Femur (tissue), 1 donor: ENCODE measurements at regions not wholly inside any gene's neighbourhood (a gene's known extent, or its start where the extent isn't known, plus 50 kb on each side); places are given as distances from the start of the nearest gene placed in this dataset.
A peak's percentile ranks its signal among the peaks of the same experiment; 100 is the strongest.

Experiments used
- DNase-seq: peaks from one replicate; pipeline ENCODE4 v3.0.0-alpha.2; 2017

DNA sequence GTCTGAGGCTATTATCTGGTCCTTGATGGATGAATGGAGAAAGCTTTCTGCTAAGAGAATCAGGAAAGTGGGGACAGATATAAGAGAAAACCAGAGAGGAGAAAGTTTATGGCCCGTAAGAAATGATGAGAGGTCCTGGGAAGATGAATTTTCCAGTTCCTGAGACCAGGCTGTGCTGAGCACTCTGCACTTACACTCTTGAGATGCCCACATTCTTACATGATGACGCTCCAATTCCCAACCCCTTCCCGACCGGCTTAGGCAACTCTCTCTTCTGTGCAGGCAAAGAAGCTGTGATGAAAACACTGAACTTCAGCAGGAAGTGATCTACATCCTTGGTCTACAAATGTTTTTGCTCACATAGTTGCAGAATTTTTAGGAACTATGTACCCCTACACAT, 417.0 kb downstream of the ARHGEF28 start:
- no peak for DNase-seq

DNA sequence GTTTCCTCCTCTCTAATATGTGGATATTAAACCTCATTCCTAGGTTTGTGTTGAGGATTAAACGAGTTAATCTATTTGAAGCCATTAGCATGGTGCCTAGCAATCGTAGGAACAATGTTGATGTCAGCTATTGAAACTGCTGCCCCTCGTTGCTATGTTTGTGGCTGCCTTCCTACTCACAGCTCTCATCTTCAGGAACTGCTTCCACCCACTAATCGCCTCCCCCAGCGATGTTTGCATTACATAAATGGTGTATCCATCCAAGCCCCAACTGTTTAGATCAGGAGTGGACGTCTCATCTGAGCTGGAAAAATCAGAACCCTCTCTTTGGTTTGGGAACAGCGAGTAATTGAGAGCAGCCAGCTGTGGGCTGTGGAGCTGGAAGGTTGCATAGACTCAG, 416.6 kb downstream of the ARHGEF28 start:
- DNase-seq = no peak

DNA sequence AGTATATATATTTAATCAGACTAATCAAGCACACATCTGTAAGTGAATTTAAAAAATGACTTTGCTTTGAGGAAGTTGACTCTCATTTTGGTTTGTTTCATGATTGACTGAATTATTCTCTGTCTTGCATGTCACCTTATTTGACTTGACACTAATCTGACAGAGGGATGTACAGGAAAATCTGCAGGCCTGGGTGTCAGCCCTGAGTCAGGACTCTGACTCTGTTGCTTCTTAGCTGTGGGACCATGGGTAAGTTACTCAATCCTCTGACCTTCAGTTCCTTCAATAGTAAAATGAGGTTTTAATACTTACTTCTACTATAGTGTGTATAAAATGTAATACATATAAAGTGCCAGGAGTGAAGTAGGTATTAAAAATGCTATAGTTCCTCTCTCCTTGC, 415.9 kb downstream of the ARHGEF28 start:
- DNase-seq = no peak

DNA sequence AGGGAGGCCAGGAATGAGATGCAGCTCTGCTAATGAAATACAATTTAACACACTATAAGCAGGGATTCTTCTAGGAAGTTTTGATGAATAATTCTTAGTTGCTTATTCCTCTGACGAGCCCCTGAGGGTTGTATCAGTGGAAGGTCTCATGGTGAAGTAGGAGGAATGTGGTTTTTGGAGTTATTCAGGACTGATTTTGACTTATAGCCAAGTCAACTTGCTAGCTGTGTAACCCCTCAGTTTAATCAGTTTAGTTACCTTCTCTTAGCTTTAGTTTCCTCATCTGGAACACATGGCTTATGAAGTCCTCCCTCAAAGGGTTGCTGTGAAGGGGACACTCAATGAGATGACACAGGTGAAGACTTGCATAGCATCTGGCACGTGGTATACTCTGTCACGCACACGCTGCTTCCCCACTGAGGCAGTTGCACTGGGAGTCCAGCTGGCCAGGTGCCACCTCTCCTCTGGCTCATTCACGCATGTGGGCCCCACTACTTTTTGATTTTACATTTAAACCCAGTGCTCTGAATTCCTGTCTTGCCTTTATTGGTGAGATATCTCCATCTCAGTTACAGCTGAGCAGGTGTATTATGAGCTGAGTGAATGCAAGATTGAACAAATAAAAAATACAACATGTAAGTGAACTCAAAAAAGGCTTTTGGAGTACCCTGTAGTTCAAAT, 415.0 kb downstream of the ARHGEF28 start:
- no peak for DNase-seq

DNA sequence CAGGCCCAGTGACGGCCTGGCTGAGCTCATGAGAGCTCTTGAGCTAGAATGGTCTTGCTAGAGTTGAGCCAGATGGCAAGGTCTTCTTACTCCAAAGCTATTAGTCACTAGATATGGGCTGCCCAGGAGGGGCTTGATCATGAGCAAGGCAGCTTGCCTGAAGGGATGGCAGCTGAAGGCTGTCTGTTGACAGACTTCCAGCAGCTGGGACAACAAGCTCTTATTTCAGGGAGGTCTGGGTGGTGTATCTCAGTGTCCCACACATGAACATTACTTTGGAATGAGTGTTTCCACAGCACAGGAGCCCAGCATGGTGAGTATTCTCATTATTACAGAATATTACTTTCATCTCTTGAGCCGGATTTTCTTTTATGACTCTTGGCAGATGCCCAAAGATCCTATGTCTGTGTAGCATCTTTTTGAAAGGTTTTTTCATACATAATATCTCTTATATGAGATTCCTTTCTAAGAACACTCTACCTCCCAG, 414.1 kb downstream of the ARHGEF28 start:
- peak; percentile 69 for DNase-seq

DNA sequence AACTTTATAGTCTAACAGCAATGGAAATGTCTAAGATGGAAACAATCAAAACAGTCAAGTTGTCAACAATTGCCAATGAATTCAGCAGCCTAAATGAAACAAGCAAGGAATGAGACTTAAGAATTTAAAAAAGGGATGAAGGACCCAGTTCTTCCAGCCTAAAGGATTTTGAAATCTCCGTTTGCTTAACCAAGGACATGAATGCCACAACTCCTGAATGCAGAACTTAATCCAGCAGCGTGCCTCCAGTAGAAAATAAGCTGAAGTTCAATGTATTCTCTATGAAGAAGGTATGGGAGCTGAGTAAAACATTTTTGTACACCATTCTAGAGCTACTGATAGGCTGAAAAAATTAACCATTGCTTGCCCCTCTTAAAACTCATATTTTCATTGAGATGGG, 411.3 kb downstream of the ARHGEF28 start:
- no peak for DNase-seq

DNA sequence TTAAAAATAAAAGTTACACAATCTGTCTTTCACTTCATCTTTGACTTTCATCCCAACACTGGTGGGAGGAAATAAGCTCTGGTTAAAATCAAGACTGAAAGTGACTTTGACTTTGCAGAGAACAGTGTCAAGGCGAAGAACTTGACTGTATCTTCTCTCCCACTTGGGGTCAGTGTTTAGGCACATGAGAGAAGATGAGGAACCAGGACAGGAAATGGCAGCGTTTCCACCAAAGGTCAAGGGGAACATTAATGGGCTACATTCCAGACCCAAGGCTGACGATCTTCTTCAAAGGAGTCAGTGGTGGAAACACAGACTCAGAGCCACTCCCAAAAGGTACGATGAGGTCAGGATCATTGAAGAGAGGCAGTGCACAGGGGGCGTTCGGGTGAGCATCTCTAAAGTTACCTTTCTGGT, 409.5 kb downstream of the ARHGEF28 start:
- DNase-seq = peak; percentile 53

DNA sequence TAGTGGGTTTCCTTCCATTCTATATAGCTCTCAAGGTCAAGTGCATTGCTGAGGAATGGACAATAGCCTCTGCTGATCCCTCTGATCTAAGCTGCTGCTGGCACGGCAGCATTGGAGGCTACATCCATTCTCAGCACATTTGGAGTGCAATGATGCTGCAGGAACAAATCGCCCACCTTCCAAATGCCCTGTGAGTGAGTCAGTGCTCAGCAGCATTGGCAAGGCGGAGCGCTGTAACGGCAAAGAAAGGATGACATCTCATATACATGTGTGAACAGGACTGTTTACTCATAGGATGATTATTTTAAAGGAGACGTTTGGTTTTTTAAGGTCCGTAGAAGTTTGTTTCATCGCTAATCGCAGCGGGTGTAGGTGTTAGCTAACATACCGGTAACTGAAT, 408.7 kb downstream of the ARHGEF28 start:
- DNase-seq = no peak

DNA sequence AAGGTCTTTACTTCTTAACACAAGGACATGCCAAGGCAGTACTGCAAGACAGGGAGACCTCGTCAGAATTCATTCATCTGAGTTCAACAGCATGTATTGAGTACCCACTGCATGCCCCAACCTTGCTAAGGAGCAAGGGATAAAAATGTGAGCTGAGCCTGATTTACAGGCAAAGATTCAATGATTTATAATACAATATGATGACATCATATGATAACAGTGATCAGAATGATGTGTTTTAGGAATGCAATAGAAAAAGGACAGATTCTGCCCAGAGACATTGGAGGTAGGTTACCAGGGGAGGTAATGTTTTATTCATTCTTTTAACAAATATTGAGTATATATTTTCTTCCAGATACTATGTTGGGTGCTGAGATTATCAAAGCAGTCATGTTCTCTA, 406.6 kb downstream of the ARHGEF28 start:
- DNase-seq = no peak

DNA sequence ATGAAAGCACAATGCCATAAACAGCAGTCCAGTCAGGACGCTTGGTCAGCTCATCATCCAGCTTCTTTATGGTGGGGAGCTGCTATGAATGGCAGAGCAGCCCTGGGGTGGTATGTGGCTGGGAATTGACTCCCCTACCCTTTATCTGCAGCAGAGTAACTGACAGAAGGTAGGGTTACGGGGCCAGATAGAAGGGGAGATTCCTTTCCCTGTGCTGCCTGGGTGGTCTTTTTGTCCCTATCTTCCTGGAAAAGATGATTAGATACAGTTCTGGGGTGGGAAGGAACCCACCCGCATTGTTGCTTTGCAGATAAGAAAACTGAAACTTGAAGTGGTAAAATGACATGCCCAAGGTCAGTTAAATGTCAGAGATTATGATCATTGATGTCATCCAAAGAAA, 405.5 kb downstream of the ARHGEF28 start:
- DNase-seq = no peak

DNA sequence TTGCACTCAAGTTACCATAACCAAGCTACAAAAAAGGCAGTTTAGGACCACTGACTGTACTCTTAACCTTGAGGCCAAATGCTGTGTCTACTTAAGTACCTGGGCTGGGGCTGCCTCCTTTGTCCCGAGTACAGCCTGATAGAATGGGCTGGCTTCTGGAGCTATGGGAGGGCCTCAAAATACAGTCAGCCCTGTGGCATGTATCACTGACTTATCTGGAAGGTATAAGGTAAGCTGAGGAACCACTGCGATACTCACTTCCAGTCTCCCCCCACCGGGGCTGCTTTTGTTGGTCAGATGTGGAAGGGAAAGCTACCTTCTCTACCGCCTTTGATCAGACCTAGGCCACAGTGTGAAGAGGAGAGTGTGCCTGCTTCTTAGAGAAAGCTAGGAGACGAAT, 404.8 kb downstream of the ARHGEF28 start:
- no peak for DNase-seq

DNA sequence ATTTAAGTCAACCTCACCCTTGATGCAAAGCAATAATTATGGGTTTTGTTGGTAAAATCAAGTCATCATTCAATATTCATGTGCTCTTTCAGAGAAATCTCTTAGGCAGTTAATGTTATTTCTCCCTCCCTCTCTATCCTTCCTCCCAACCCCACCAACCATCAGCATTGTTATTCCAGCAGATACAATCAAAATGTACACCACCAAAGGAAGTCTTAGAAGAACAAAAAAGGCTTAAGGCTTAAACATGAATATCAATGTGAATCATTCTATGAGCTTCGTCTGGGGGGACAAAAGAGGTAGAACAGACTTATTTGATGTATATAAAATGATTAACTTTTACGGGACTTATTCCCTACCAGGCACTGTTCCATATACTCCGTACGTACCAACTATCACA, 404.4 kb downstream of the ARHGEF28 start:
- no peak for DNase-seq

DNA sequence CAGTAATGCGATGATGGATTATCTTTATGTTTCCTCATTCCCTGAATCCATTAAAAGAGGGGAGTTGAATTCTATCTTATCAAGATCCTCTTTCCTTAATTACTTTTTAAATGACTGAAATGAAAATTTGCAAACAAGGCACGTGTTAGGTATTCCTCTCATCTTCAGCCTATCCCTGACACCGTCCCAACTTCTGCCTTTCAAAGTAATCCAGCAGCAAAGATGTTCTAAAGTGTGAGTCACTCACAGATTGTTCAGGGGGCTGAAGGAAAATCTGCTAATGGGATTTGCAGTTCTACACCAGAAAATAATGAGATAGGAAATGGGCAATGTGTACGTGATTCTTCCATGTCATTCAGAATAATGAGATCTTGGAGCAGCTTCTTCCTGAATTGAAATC, 403.0 kb downstream of the ARHGEF28 start:
- DNase-seq = no peak

DNA sequence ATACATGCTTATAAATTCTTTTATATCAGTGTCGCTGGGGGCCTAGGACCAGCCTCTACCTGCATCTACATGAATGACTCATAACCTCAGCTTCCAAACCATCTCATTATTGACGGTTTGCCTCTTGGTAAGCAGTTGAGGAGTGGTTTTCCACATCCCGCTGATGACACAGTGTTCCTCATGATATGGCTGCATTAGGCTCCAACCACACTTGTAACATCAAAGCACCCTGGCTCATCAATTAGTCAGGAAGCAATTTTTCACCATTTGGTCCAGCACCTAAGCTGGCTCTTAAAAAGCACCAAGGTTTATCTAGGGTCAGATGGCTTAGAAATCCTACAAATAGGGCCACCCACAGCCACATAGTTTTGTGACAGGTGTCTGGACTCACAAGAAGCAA, 402.4 kb downstream of the ARHGEF28 start:
- no peak for DNase-seq

DNA sequence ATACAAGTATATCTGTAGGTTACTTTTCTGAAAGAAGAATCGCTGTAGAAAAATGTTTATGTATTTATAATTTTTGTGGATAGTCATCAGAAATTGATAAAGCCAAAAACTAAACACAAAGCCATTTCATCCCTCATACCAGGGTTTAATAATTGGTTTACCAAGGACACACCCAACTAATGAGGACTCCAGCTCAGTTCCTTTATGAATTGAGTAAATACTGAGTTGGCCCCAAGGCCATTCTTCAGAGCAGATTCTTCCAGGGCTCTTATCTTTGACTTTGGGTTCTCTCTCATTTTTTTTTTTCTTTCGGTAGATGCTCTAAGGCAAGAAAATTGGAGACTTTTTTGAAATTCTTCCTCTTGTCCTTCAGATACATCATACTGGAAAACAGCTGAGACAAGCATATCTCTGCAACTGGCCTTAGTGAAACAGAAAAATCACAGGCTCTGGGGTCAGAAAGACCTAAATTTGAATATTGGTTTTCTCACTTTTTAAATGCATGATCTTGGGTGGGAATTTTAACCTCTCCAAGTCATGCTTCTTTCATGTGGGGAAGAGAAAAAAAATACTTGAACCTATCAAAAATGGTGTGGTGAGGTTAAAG, 401.8 kb downstream of the ARHGEF28 start:
- DNase-seq = no peak

DNA sequence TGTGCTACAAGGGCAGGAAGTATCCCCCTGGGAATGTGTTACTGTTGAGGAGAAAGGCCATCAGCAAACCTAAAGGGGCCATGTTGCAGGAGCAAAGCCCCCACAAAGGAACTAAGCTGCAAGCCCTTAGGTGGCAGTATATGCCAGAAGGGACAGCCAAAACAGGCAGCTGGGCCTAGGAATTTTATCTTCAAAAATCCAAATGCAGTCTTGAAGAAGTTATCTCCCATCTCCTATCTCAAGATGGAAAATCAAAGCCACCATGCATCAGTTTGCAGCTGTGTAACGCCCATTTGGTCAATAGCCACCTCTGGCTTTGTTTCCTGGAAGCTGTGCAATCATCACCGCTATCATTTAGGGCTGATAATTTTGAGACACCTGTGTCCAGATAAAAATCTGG, 400.3 kb downstream of the ARHGEF28 start:
- no peak for DNase-seq

DNA sequence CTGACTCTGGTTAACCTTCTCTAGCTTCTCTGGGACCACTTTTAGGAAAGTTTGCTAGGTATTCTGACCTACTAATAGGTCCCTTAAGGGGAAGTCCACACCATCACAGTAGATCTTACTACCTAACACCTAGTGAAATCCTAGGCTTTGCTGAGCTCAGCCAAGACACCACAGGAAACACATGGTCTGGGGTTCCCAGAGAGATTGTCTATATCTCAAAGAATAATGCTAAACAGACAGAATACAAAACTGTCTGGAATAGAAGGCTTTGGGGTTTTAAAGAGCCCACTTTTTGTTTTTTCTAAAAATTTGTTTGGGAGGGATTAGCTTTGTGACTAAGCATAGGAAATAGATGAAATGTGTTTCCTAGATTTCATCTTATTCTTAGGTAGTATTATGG, 395.1 kb downstream of the ARHGEF28 start:
- DNase-seq = no peak

DNA sequence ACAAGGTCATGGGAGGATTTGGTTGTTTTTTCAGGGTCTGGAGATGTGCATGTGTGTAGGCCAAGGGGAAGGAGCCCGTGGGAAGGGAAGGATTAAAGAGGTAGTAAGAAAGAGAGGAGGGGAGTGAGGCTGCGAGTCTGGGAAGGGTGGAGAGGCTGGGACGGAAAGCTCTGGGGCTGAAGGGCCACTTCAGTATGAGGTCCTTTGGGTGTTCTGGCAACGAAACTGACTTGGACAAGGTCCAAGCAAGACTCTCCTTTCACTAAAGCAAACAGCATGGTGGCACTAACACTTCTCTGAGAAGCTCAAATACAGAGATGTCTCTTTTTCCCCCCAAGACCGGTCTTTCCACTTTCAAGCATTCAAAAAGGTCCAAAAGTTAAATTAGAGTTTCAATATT, 394.5 kb downstream of the ARHGEF28 start:
- no peak for DNase-seq

DNA sequence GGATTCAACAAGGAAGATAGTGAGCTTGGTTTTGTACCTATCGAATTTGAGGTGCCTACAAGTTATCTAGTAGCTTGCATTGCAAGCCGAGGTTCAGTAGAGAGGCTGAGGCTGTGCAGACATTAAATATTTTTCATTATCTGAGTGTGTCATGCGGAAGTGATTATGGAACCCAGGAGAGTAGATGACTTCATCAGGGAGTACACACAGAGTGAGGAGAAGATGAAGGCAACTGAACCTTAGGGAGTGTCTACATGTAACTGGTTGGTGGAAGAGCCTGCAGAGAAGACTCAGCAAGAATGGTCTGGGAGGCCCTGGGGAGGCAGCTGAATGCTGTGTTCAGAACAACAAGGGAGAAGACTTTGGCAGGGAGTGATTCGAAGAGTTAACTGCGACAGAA, 393.9 kb downstream of the ARHGEF28 start:
- no peak for DNase-seq

DNA sequence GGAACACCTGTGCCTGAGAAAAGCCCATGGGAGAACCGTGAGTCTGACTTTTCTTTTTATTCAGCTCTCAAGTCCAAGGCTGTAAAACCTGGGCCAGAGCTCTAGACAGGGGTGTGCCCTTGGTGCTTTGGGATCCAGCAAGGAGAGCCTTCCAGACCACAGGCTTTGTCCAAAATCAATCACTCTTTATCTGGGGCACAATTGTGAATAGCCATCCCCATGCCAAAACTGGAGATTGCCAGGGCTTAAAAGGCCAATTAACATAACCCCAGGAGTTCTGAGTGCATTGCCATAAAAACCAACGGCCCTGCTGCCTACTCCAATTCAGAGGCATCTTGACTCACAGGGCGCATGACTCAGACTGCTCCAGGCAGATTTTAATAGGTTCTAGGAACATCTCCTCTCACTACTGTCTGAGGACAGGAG, 391.8 kb downstream of the ARHGEF28 start:
- peak; percentile 26 for DNase-seq

DNA sequence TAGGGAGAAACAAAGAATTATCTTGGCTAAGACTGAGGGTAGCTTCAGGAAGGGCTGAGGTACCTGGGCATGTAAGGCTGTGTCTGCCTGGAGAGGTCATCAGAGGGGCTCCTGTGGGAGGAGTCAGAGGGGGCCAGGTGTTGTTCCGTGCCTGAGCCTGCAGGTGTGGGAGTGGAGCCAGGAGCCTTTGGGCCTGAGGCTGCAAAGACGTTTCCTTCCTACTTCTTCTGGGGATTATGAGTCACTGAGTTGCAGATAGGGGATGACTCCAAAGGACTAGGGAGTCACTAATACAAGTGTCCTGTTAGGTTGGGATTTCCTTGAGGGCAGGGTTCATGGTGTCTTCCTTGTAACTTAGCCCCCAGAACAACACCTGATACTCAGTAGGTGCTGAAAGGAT, 391.1 kb downstream of the ARHGEF28 start:
- DNase-seq = no peak

DNA sequence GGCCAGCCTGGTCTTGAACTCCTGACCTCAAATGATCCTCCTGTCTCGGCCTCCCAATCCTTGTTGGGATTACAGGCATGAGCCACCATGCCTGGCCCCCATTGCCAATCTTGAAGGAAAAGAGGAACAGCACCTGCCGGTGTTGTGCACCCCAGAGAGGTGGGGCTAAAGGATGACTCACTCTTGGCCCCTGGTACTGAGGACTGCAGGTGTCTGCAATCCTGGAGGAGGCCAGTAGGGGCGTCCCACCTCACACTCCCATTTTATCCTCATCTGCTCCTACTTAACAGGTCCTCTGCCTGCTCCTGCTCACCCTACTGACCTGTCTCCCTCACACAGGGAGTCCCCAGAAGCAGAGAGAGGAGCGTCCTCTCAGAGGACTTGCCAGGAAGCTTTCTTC, 390.4 kb downstream of the ARHGEF28 start:
- DNase-seq = no peak

DNA sequence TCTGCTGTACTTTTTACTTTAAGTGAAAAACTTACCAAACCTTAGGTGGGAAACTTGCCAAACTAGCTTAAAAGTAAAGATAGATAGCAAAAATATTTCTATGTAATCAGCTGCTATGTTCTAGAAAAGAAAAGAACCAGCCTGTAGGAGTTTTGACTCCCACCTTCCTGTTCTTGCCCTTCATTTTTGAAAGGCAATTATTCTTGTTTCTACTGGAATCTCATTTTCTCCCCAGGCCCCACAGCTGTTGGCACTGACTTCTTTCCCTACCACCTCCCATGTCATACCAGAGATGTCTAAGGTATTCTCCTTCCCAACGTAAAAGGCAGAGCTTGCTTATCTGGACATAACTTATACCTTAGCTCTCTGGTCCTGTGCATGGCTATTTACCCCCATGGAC, 389.7 kb downstream of the ARHGEF28 start:
- no peak for DNase-seq

DNA sequence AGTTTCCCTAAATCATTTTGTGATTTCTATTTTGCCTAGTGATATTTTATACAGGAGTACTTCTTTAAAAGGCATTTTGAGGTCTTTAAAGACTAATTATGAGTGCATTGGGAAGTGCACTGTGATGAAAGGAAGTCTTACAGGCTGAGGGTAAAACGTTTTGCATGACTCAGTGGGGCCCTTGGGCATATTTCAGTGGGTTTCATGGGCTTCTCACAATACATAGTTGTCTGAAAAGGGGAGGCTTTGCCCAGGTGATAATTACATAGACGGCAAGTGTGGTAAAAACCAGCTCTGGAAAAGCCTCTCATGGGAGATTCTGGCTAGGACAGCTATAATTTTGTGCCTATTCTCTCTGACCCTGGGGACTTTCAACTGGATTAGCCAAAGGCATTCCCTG, 387.2 kb downstream of the ARHGEF28 start:
- peak; percentile 41 for DNase-seq

DNA sequence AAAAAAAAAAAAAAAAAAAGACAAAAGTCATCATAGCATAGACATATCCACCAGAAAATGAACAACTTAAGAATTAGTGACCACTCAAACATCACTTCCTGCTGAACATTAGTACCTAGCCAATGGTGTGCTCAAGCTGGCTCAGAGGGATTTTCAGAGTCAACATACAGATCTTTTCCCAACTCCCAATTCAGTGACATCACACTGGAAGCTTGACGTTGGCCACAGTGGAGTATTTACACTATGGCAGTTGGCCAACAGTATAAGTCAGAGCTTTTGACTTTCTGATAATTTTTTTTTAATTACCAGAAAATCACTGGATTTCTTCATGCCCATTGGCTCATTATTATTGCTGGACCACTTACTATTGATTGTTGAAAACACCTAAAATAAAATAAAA, 383.5 kb downstream of the ARHGEF28 start:
- DNase-seq = no peak
